ENCODE measurements at regions not wholly inside any gene's neighbourhood (a gene's known extent, or its start where the extent isn't known, plus 50 kb on each side); places are given as distances from the start of the nearest gene placed in this dataset.

GRCh38 chr9:126226991-126227936 is 99.4 kb upstream of the MVB12B start:
- H3K4me3 ChIP-seq (ENCODE audit: low read length): no peak overlapping the region
- H3K27me3 ChIP-seq (ENCODE audit: insufficient read depth, low read length): peaks cover 20% of the 10 kb centered on the region
- H3K9me3 ChIP-seq (ENCODE audit: low read depth, low read length): no peaks in the 10 kb centered on the region
- peaks cover 6% of the 10 kb centered on the region for H3K4me1 ChIP-seq (ENCODE audit: insufficient read depth, low read length)

- Histone ChIP-seq H3K4me1 (ENCODE audit: insufficient read depth, low read length) (no peaks in the 10 kb centered on the region), H3K27me3 (ENCODE audit: insufficient read depth, low read length) (peaks cover 10% of the 10 kb centered on the region), H3K9me3 (ENCODE audit: low read depth, low read length) (no peaks in the 10 kb centered on the region), H3K4me3 (ENCODE audit: low read length) (no peak overlapping the region)
These were observed 98.4 kb upstream of the MVB12B start for GRCh38 chr9:126228111-126228780.

DNA sequence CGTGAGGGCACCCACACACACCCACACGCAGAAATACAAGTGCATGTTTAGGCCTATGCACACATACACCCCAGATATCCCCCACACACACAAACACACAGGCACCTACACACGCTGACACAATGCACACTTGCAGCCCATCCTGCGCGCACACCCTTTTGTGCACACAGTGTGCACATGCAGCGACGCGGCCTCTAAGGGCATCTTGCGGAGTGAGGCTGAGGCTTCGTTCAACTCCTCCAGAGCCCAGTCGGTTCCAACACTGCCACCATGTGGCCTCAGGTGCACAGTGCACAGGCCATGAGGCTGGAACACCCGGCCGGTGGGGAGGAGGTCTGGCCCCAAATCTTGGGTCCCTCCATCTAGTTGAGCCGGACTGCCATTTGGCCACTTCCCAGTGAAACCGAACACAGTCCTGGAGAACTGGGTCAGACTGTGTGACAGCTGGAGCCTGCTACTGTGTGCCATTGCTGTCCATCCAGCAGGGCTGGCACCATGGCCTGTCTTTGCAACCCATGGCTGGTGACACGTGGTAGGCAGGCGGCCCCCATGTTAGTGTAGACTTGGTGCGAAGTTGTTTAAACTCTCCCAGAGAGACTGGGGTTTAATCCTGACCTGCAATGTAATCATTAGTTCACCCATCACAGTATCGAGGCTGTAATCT is 97.7 kb upstream of the MVB12B start:
- Histone ChIP-seq H3K9me3 (ENCODE audit: low read depth, low read length) (no peaks in the 10 kb centered on the region), H3K4me1 (ENCODE audit: insufficient read depth, low read length) (no peaks in the 10 kb centered on the region), H3K27me3 (ENCODE audit: insufficient read depth, low read length) (peaks cover 3% of the 10 kb centered on the region), H3K4me3 (ENCODE audit: low read length) (no peak overlapping the region)

DNA sequence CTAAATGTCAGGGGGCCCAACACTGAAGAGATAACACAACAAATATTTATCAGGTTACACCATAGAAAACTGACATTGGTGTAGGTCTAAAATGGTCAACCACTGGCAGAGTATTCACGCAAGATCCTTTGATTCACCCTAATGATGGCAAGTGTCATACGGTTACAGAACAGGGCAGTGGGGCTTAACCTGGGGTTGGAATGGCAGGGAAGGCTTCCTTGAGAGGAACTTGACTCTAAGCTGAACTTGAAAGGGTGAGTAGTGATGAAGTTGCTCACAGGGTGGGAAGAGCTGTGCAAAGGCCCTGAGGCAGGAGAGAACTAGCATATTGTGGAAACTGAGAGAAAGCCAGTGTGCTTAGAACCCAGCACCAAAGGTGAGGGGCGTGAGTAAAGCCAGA is 97.1 kb upstream of the MVB12B start:
- Histone ChIP-seq H3K4me1 (ENCODE audit: insufficient read depth, low read length) (no peaks in the 10 kb centered on the region), H3K9me3 (ENCODE audit: low read depth, low read length) (no peaks in the 10 kb centered on the region), H3K27me3 (ENCODE audit: insufficient read depth, low read length) (no peaks in the 10 kb centered on the region), H3K4me3 (ENCODE audit: low read length) (no peak overlapping the region)

DNA sequence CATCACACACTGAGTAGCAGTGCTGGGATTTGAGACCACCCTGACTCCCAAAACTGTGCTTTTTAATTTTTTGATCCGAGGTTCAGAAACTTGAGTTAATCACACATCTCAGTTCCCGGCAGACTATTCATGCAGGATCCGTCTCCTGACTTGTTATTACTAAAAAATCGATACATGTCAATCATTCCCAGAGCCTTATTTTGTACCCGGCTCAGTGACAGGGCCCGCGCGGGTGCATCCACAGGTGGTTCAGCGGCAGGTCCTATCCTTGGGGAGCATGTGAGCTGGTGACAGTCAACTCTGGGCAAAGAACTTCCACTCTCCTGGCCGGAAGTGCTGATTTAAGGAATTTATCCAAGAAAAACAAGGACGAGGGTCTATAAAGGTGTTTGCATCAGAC is 95.9 kb upstream of the MVB12B start:
- H3K27me3 ChIP-seq (ENCODE audit: insufficient read depth, low read length): no peaks in the 10 kb centered on the region
- no peaks in the 10 kb centered on the region for H3K9me3 ChIP-seq (ENCODE audit: low read depth, low read length)
- H3K4me3 ChIP-seq (ENCODE audit: low read length): no peak overlapping the region
- no peaks in the 10 kb centered on the region for H3K4me1 ChIP-seq (ENCODE audit: insufficient read depth, low read length)

DNA sequence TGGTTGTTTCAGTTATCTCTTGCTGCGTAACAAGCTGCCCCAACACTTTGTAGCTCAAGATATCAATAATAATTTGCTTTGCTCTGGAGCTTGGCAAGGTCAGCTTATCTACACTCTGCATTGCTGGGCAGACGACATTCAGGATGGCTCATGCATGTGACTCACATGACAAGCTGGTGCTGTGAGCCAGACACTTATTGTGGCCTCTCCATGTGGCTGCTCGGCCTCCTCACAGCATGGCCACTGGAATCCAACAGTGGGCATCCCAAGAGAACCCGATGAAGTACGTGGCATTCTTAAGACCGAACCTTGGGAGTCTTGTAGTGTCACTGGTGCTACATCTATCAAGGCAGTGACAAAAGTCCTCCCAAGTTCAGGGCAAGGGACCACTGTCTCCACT is 94.2 kb upstream of the MVB12B start:
- no peaks in the 10 kb centered on the region for H3K4me1 ChIP-seq (ENCODE audit: insufficient read depth, low read length)
- no peak overlapping the region for H3K4me3 ChIP-seq (ENCODE audit: low read length)
- no peaks in the 10 kb centered on the region for H3K27me3 ChIP-seq (ENCODE audit: insufficient read depth, low read length)
- H3K9me3 ChIP-seq (ENCODE audit: low read depth, low read length): no peaks in the 10 kb centered on the region

- H3K9me3 ChIP-seq (ENCODE audit: low read depth, low read length): no peaks in the 10 kb centered on the region
- no peak overlapping the region for H3K4me3 ChIP-seq (ENCODE audit: low read length)
- no peaks in the 10 kb centered on the region for H3K27me3 ChIP-seq (ENCODE audit: insufficient read depth, low read length)
- no peaks in the 10 kb centered on the region for H3K4me1 ChIP-seq (ENCODE audit: insufficient read depth, low read length)
These were observed 93.5 kb upstream of the MVB12B start for GRCh38 chr9:126233175-126233574.

GRCh38 chr9:126233913-126234525 is 92.6 kb upstream of the MVB12B start:
- Histone ChIP-seq H3K27me3 (ENCODE audit: insufficient read depth, low read length) (no peaks in the 10 kb centered on the region), H3K4me1 (ENCODE audit: insufficient read depth, low read length) (no peaks in the 10 kb centered on the region), H3K4me3 (ENCODE audit: low read length) (no peak overlapping the region)

DNA sequence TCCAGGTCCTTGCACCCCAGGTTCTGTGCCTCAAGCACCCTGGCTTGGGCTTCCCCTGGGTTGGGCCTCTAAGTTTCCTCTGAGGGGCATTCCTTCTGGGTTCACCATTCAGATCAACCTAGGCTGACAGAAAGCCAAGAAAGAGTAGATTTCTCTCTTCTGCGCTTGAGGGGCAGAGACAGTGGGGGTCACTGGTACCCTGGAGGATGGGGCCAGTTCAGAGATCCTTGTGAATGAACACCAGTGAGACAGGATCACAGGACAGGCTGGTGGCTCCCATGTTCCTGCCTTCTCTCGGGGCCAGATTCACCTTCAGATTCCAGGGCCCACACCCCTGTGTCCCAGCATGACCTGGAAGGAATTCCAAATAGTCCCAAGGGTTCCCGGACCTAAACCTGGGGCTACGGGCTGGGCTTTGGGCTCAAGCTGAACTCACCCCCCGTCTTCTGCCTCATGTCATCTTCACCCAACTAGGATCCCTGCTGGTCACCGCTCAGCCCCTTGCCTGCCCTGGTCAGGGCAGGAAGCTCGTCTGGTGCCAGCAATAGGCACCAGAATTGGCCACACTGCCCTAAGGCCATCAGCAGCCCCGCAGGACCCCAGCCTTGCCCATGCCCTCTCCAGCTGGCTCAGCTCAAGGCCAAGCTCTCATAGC is 91.8 kb upstream of the MVB12B start:
- Histone ChIP-seq H3K9me3 (ENCODE audit: low read depth, low read length) (no peaks in the 10 kb centered on the region), H3K4me3 (ENCODE audit: low read length) (no peak overlapping the region), H3K4me1 (ENCODE audit: insufficient read depth, low read length) (no peaks in the 10 kb centered on the region), H3K27me3 (ENCODE audit: insufficient read depth, low read length) (no peaks in the 10 kb centered on the region)

More at GRCh38 chr9:126233913-126234525, 92.6 kb upstream of the MVB12B start:
- H3K9me3 ChIP-seq (ENCODE audit: low read depth, low read length): no peaks in the 10 kb centered on the region

- no peaks in the 10 kb centered on the region for H3K4me1 ChIP-seq (ENCODE audit: insufficient read depth, low read length)
These were observed 91.0 kb upstream of the MVB12B start for GRCh38 chr9:126235336-126236243.

GRCh38 chr9:126236273-126236672 is 90.4 kb upstream of the MVB12B start:
- Histone ChIP-seq H3K9me3 (ENCODE audit: low read depth, low read length) (no peaks in the 10 kb centered on the region), H3K27me3 (ENCODE audit: insufficient read depth, low read length) (no peaks in the 10 kb centered on the region), H3K4me3 (ENCODE audit: low read length) (no peak overlapping the region), H3K4me1 (ENCODE audit: insufficient read depth, low read length) (no peaks in the 10 kb centered on the region)

More at GRCh38 chr9:126235336-126236243, 91.0 kb upstream of the MVB12B start:
- Histone ChIP-seq H3K4me3 (ENCODE audit: low read length) (no peak overlapping the region), H3K27me3 (ENCODE audit: insufficient read depth, low read length) (no peaks in the 10 kb centered on the region), H3K9me3 (ENCODE audit: low read depth, low read length) (no peaks in the 10 kb centered on the region)

DNA sequence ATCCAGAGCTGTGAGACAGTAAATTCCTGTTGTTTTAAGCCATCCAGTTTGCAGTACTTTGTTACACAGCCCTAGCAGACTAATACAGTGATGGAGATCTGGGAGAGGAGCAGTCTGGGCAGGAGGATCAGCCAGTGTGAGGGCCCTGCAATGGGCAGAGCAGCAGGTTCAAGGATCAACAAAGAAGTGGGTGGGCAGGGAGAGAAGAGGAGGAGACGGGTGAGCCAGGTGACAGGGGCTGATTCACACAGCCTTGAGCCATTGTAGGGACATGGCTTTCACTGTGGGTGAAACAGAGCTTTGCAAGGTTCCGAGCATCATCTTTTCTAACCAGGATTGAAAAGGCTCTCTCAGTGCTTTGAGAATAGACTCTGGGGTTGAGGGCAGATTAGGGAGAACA is 88.2 kb upstream of the MVB12B start:
- Histone ChIP-seq H3K27me3 (ENCODE audit: insufficient read depth, low read length) (no peaks in the 10 kb centered on the region), H3K4me1 (ENCODE audit: insufficient read depth, low read length) (no peaks in the 10 kb centered on the region), H3K9me3 (ENCODE audit: low read depth, low read length) (peaks cover 4% of the 10 kb centered on the region)

DNA sequence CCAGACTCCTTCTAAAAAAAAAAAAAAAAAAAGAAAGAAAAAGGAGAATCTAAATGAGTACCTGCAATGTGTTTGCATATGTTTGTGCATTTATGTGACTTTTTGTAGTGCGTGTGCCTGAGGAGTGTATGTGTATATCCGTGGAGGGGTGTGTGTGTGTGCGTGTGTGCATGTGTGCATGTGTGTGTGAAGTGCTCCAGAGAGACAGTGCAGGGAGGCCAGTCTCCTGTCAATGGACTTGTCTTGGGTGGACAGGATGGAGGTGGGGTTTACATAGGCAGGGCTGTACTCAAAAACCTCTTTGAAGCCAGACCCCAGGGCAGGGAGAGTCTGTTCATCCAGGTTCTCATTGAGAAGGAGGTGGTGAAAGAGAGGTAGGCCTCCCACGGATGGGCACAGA is 87.1 kb upstream of the MVB12B start:
- Histone ChIP-seq H3K27me3 (ENCODE audit: insufficient read depth, low read length) (no peaks in the 10 kb centered on the region), H3K9me3 (ENCODE audit: low read depth, low read length) (peaks cover 12% of the 10 kb centered on the region), H3K4me1 (ENCODE audit: insufficient read depth, low read length) (no peaks in the 10 kb centered on the region), H3K4me3 (ENCODE audit: low read length) (no peak overlapping the region)

More for the DNA sequence above, 88.2 kb upstream of the MVB12B start:
- no peak overlapping the region for H3K4me3 ChIP-seq (ENCODE audit: low read length)

DNA sequence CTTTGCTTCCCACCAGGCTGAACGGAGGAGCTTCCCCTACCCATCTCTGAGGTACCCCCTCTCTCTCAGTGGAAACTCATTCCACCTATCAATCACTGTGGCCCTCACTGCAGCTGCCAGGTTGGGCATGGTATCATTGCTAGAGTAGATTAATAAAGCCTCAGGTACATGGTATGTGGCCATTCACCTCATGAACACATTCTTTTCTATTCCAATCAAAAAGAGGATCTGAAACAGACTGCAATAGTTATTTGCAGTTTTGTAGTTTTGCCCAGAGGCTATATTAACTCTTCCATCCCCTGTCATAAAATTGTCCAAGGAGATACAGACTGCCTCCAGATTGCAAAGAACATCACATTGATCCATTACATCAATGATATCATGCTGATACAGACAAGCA is 85.8 kb upstream of the MVB12B start:
- Histone ChIP-seq H3K9me3 (ENCODE audit: low read depth, low read length) (peaks cover 12% of the 10 kb centered on the region), H3K4me1 (ENCODE audit: insufficient read depth, low read length) (no peaks in the 10 kb centered on the region), H3K4me3 (ENCODE audit: low read length) (no peak overlapping the region), H3K27me3 (ENCODE audit: insufficient read depth, low read length) (no peaks in the 10 kb centered on the region)
